ENCODE measurements at regions not wholly inside any gene's neighbourhood (a gene's known extent, or its start where the extent isn't known, plus 50 kb on each side); places are given as distances from the start of the nearest gene placed in this dataset.

DNA sequence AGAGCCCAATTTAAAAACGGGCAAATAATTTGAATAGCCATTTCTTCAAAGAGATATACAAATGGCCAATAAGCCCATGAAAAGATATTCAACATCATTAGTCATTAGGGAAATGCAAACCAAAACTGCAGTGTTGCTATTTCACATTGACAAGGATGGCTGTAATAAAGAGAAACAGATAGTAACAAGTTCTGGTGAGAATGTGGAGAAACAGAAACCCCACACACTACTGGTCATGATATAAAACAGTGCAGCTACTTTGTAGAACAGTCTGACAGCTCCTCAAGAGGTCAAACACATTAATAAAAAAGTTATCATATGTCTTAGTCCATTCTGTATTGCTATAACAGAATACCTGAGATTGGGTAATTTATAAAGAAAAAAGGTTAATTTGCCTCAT is 237.0 kb upstream of the GRAMD2B start:
- no peak for TF ChIP-seq TP53 (CRISPR knock-in tag; conservative IDR thresholded peaks at IDR 0.05)
- TF ChIP-seq ZNF12 (CRISPR knock-in tag; IDR thresholded peaks at IDR 0.05) = no peak
- TF ChIP-seq, protein P1, sequence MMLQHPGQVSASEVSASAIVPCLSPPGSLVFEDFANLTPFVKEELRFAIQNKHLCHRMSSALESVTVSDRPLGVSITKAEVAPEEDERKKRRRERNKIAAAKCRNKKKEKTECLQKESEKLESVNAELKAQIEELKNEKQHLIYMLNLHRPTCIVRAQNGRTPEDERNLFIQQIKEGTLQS (CRISPR knock-in tag; IDR thresholded peaks at IDR 0.05) = no peak
- TF ChIP-seq SOX6 (IDR thresholded peaks at IDR 0.05) = no peak
- TF ChIP-seq SOX6 (CRISPR knock-in tag; IDR thresholded peaks at IDR 0.05) = no peak
- no peak for TF ChIP-seq ZNF317 (CRISPR knock-in tag; IDR thresholded peaks at IDR 0.05)
- no peak for TF ChIP-seq ZSCAN20 (CRISPR knock-in tag; IDR thresholded peaks at IDR 0.05; ENCODE audit: borderline replicate concordance)
- TF ChIP-seq ZNF333 (CRISPR knock-in tag; IDR thresholded peaks at IDR 0.05; ENCODE audit: borderline replicate concordance) = no peak
- no peak for TF ChIP-seq ZNF724P (CRISPR knock-in tag; IDR thresholded peaks at IDR 0.05; ENCODE audit: borderline replicate concordance)
- TF ChIP-seq, protein P2, sequence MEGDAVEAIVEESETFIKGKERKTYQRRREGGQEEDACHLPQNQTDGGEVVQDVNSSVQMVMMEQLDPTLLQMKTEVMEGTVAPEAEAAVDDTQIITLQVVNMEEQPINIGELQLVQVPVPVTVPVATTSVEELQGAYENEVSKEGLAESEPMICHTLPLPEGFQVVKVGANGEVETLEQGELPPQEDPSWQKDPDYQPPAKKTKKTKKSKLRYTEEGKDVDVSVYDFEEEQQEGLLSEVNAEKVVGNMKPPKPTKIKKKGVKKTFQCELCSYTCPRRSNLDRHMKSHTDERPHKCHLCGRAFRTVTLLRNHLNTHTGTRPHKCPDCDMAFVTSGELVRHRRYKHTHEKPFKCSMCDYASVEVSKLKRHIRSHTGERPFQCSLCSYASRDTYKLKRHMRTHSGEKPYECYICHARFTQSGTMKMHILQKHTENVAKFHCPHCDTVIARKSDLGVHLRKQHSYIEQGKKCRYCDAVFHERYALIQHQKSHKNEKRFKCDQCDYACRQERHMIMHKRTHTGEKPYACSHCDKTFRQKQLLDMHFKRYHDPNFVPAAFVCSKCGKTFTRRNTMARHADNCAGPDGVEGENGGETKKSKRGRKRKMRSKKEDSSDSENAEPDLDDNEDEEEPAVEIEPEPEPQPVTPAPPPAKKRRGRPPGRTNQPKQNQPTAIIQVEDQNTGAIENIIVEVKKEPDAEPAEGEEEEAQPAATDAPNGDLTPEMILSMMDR (CRISPR knock-in tag; IDR thresholded peaks at IDR 0.05) = no peak
- TF ChIP-seq, protein P3, sequence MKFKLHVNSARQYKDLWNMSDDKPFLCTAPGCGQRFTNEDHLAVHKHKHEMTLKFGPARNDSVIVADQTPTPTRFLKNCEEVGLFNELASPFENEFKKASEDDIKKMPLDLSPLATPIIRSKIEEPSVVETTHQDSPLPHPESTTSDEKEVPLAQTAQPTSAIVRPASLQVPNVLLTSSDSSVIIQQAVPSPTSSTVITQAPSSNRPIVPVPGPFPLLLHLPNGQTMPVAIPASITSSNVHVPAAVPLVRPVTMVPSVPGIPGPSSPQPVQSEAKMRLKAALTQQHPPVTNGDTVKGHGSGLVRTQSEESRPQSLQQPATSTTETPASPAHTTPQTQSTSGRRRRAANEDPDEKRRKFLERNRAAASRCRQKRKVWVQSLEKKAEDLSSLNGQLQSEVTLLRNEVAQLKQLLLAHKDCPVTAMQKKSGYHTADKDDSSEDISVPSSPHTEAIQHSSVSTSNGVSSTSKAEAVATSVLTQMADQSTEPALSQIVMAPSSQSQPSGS (CRISPR knock-in tag; IDR thresholded peaks at IDR 0.05) = no peak

Measured in HepG2 (cell line).